ENCODE measurements at regions not wholly inside any gene's neighbourhood (a gene's known extent, or its start where the extent isn't known, plus 50 kb on each side); places are given as distances from the start of the nearest gene placed in this dataset.
"Not testable (repeated sequence)": the region's sequence is repeated elsewhere in the genome, so short reads cannot be mapped to it uniquely, and the experiment has no call there.

- Histone ChIP-seq H3K4me3 (ENCODE audit: low read depth in 1 of 2, low read length in 2 of 2) (no peak overlapping the region), H3K27ac (ENCODE audit: low read depth, low read length) (no peak overlapping the region), H3K36me3 (ENCODE audit: insufficient read depth, low read length) (no peaks in the 10 kb centered on the region), H3K9me3 (ENCODE audit: low read length) (no peaks in the 10 kb centered on the region), H3K4me1 (ENCODE audit: insufficient read depth, low read length) (no peaks in the 10 kb centered on the region), H3K9ac (ENCODE audit: low read length) (no peak overlapping the region), H3K27me3 (ENCODE audit: control insufficient read depth in 1 of 2, insufficient read depth in 2 of 2, low read length in 2 of 2) (no peaks in the 10 kb centered on the region)
Observed at GRCh38 chr19:56894626-56895025, 54.1 kb upstream of the PEG3 start.

GRCh38 chr19:56896095-56896494 lies 55.6 kb upstream of the PEG3 start:
- Histone ChIP-seq H3K36me3 (ENCODE audit: insufficient read depth, low read length) (no peaks in the 10 kb centered on the region), H3K9me3 (ENCODE audit: low read length) (no peaks in the 10 kb centered on the region), H3K27me3 (ENCODE audit: control insufficient read depth in 1 of 2, insufficient read depth in 2 of 2, low read length in 2 of 2) (no peaks in the 10 kb centered on the region), H3K27ac (ENCODE audit: low read depth, low read length) (no peak overlapping the region), H3K4me3 (ENCODE audit: low read depth in 1 of 2, low read length in 2 of 2) (no peak overlapping the region), H3K9ac (ENCODE audit: low read length) (no peak overlapping the region), H3K4me1 (ENCODE audit: insufficient read depth, low read length) (no peaks in the 10 kb centered on the region)

GRCh38 chr19:56899943-56900342 lies 59.4 kb upstream of the PEG3 start:
- Histone ChIP-seq H3K4me1 (ENCODE audit: insufficient read depth, low read length) (no peaks in the 10 kb centered on the region), H3K9ac (ENCODE audit: low read length) (no peak overlapping the region), H3K9me3 (ENCODE audit: low read length) (no peaks in the 10 kb centered on the region), H3K27me3 (ENCODE audit: control insufficient read depth in 1 of 2, insufficient read depth in 2 of 2, low read length in 2 of 2) (no peaks in the 10 kb centered on the region), H3K4me3 (ENCODE audit: low read depth in 1 of 2, low read length in 2 of 2) (no peak overlapping the region), H3K27ac (ENCODE audit: low read depth, low read length) (no peak overlapping the region), H3K36me3 (ENCODE audit: insufficient read depth, low read length) (no peaks in the 10 kb centered on the region)

GRCh38 chr19:56900573-56901097 lies 60.1 kb upstream of the PEG3 start:
- no peaks in the 10 kb centered on the region for H3K27me3 ChIP-seq (ENCODE audit: control insufficient read depth in 1 of 2, insufficient read depth in 2 of 2, low read length in 2 of 2)
- no peak overlapping the region for H3K4me3 ChIP-seq (ENCODE audit: low read depth in 1 of 2, low read length in 2 of 2)
- no peaks in the 10 kb centered on the region for H3K4me1 ChIP-seq (ENCODE audit: insufficient read depth, low read length)
- H3K9me3 ChIP-seq (ENCODE audit: low read length) = no peaks in the 10 kb centered on the region
- no peak overlapping the region for H3K27ac ChIP-seq (ENCODE audit: low read depth, low read length)
- no peak overlapping the region for H3K9ac ChIP-seq (ENCODE audit: low read length)
- no peaks in the 10 kb centered on the region for H3K36me3 ChIP-seq (ENCODE audit: insufficient read depth, low read length)

GRCh38 chr19:56905631-56906150 lies 65.2 kb upstream of the PEG3 start:
- no peak overlapping the region for H3K9ac ChIP-seq (ENCODE audit: low read length)
- no peaks in the 10 kb centered on the region for H3K9me3 ChIP-seq (ENCODE audit: low read length)
- H3K27ac ChIP-seq (ENCODE audit: low read depth, low read length) = no peak overlapping the region
- H3K36me3 ChIP-seq (ENCODE audit: insufficient read depth, low read length) = no peaks in the 10 kb centered on the region
- H3K4me1 ChIP-seq (ENCODE audit: insufficient read depth, low read length) = no peaks in the 10 kb centered on the region
- H3K4me3 ChIP-seq (ENCODE audit: low read depth in 1 of 2, low read length in 2 of 2) = no peak overlapping the region
- H3K27me3 ChIP-seq (ENCODE audit: control insufficient read depth in 1 of 2, insufficient read depth in 2 of 2, low read length in 2 of 2) = no peaks in the 10 kb centered on the region

GRCh38 chr19:56912401-56913112 lies 72.0 kb upstream of the PEG3 start:
- H3K36me3 ChIP-seq (ENCODE audit: insufficient read depth, low read length) = no peaks in the 10 kb centered on the region
- H3K9me3 ChIP-seq (ENCODE audit: low read length) = no peaks in the 10 kb centered on the region
- H3K27me3 ChIP-seq (ENCODE audit: control insufficient read depth in 1 of 2, insufficient read depth in 2 of 2, low read length in 2 of 2) = no peaks in the 10 kb centered on the region
- H3K4me1 ChIP-seq (ENCODE audit: insufficient read depth, low read length) = no peaks in the 10 kb centered on the region
- H3K9ac ChIP-seq (ENCODE audit: low read length) = no peak overlapping the region
- no peak overlapping the region for H3K4me3 ChIP-seq (ENCODE audit: low read depth in 1 of 2, low read length in 2 of 2)
- H3K27ac ChIP-seq (ENCODE audit: low read depth, low read length) = no peak overlapping the region

- not testable (repeated sequence) for H3K9ac ChIP-seq (ENCODE audit: low read length); H3K4me1 ChIP-seq (ENCODE audit: insufficient read depth, low read length); H3K4me3 ChIP-seq (ENCODE audit: low read depth in 1 of 2, low read length in 2 of 2); H3K27me3 ChIP-seq (ENCODE audit: control insufficient read depth in 1 of 2, insufficient read depth in 2 of 2, low read length in 2 of 2); H3K36me3 ChIP-seq (ENCODE audit: insufficient read depth, low read length); H3K27ac ChIP-seq (ENCODE audit: low read depth, low read length); H3K9me3 ChIP-seq (ENCODE audit: low read length)
Observed at GRCh38 chr19:56913113-56913455, 72.6 kb upstream of the PEG3 start.

GRCh38 chr19:56916528-56916927 lies 76.0 kb upstream of the PEG3 start:
- H3K4me1 ChIP-seq (ENCODE audit: insufficient read depth, low read length) = no peaks in the 10 kb centered on the region
- no peak overlapping the region for H3K9ac ChIP-seq (ENCODE audit: low read length)
- H3K27me3 ChIP-seq (ENCODE audit: control insufficient read depth in 1 of 2, insufficient read depth in 2 of 2, low read length in 2 of 2) = no peaks in the 10 kb centered on the region
- no peak overlapping the region for H3K4me3 ChIP-seq (ENCODE audit: low read depth in 1 of 2, low read length in 2 of 2)
- H3K9me3 ChIP-seq (ENCODE audit: low read length) = no peaks in the 10 kb centered on the region
- H3K36me3 ChIP-seq (ENCODE audit: insufficient read depth, low read length) = no peaks in the 10 kb centered on the region
- H3K27ac ChIP-seq (ENCODE audit: low read depth, low read length) = no peak overlapping the region

GRCh38 chr19:56917529-56917928 lies 77.0 kb upstream of the PEG3 start:
- Histone ChIP-seq H3K9ac (ENCODE audit: low read length) (no peak overlapping the region), H3K4me1 (ENCODE audit: insufficient read depth, low read length) (no peaks in the 10 kb centered on the region), H3K27ac (ENCODE audit: low read depth, low read length) (no peak overlapping the region), H3K36me3 (ENCODE audit: insufficient read depth, low read length) (no peaks in the 10 kb centered on the region), H3K4me3 (ENCODE audit: low read depth in 1 of 2, low read length in 2 of 2) (no peak overlapping the region), H3K27me3 (ENCODE audit: control insufficient read depth in 1 of 2, insufficient read depth in 2 of 2, low read length in 2 of 2) (no peaks in the 10 kb centered on the region), H3K9me3 (ENCODE audit: low read length) (no peaks in the 10 kb centered on the region)

GRCh38 chr19:56917998-56918397 lies 77.5 kb upstream of the PEG3 start:
- no peaks in the 10 kb centered on the region for H3K9me3 ChIP-seq (ENCODE audit: low read length)
- no peak overlapping the region for H3K4me3 ChIP-seq (ENCODE audit: low read depth in 1 of 2, low read length in 2 of 2)
- no peaks in the 10 kb centered on the region for H3K36me3 ChIP-seq (ENCODE audit: insufficient read depth, low read length)
- H3K27me3 ChIP-seq (ENCODE audit: control insufficient read depth in 1 of 2, insufficient read depth in 2 of 2, low read length in 2 of 2) = no peaks in the 10 kb centered on the region
- no peak overlapping the region for H3K9ac ChIP-seq (ENCODE audit: low read length)
- no peaks in the 10 kb centered on the region for H3K4me1 ChIP-seq (ENCODE audit: insufficient read depth, low read length)
- H3K27ac ChIP-seq (ENCODE audit: low read depth, low read length) = no peak overlapping the region

- H3K36me3 ChIP-seq (ENCODE audit: insufficient read depth, low read length) = no peaks in the 10 kb centered on the region
- H3K27ac ChIP-seq (ENCODE audit: low read depth, low read length) = no peak overlapping the region
Observed at GRCh38 chr19:56918682-56919307, 78.3 kb upstream of the PEG3 start.

More at GRCh38 chr19:56918682-56919307, 78.3 kb upstream of the PEG3 start:
- no peak overlapping the region for H3K9ac ChIP-seq (ENCODE audit: low read length)
- H3K27me3 ChIP-seq (ENCODE audit: control insufficient read depth in 1 of 2, insufficient read depth in 2 of 2, low read length in 2 of 2) = no peaks in the 10 kb centered on the region
- no peaks in the 10 kb centered on the region for H3K4me1 ChIP-seq (ENCODE audit: insufficient read depth, low read length)
- H3K4me3 ChIP-seq (ENCODE audit: low read depth in 1 of 2, low read length in 2 of 2) = no peak overlapping the region
- H3K9me3 ChIP-seq (ENCODE audit: low read length) = no peaks in the 10 kb centered on the region
